OCI-LY1 (cell line): ENCODE measurements at regions not wholly inside any gene's neighbourhood (a gene's known extent, or its start where the extent isn't known, plus 50 kb on each side); places are given as distances from the start of the nearest gene placed in this dataset.

Experiments
- H2AFZ ChIP-seq: fragments of 200-600 bp; sonication (generic), shearing (Covaris generic); 2 replicates; pipeline ENCODE4 v1.6.0; 2014; ENCODE audit warnings: antibody characterized with exemption, mild to moderate bottlenecking, low read length
- H3F3A ChIP-seq: fragments of 200-600 bp; sonication (generic), shearing (Covaris generic); 2 replicates; pipeline ENCODE4 v1.6.0; 2014; ENCODE audit warnings: mild to moderate bottlenecking, antibody characterized with exemption, low read length, moderate library complexity; ENCODE audit not compliant: insufficient read depth
- H3K27ac ChIP-seq: fragments of 200-600 bp; sonication (generic); 2 replicates; pipeline ENCODE4 v1.5.1; 2014; ENCODE audit warnings: low read length, mixed run types, mild to moderate bottlenecking, low read depth; ENCODE audit not compliant: poor library complexity, severe bottlenecking
- H3K27me3 ChIP-seq: fragments of 200-600 bp; sonication (generic); 2 replicates; pipeline ENCODE4 v1.6.0; 2014; ENCODE audit warnings: antibody characterized with exemption, mild to moderate bottlenecking, low read length, moderate library complexity; ENCODE audit not compliant: insufficient read depth
- H3K36me3 ChIP-seq: fragments of 200-600 bp; sonication (generic); 2 replicates; pipeline ENCODE4 v1.6.1; 2014; ENCODE audit warnings: mild to moderate bottlenecking, antibody characterized with exemption, low read length, moderate library complexity, mixed read lengths; ENCODE audit not compliant: insufficient read depth
- H3K4me1 ChIP-seq: fragments of 200-600 bp; sonication (generic); 2 replicates; pipeline ENCODE4 v1.5.1; 2014; ENCODE audit warnings: mild to moderate bottlenecking, low read length, moderate library complexity; ENCODE audit not compliant: insufficient read depth, severe bottlenecking
- H3K4me2 ChIP-seq: fragments of 200-600 bp; sonication (generic), shearing (Covaris generic); 2 replicates; pipeline ENCODE4 v1.6.1; 2014; ENCODE audit warnings: low read length
- H3K4me3 ChIP-seq: fragments of 200-600 bp; sonication (generic); 2 replicates; pipeline ENCODE4 v1.5.1; 2014; ENCODE audit warnings: low read length, low read depth, mild to moderate bottlenecking, mixed read lengths; ENCODE audit not compliant: poor library complexity, severe bottlenecking
- H3K79me2 ChIP-seq: fragments of 200-600 bp; shearing (Covaris generic); 2 replicates; pipeline ENCODE4 v1.6.1; 2016; ENCODE audit warnings: mixed run types, low read length, mixed read lengths; ENCODE audit not compliant: insufficient read depth
- H3K9ac ChIP-seq: fragments of 200-600 bp; sonication (generic), shearing (Covaris generic); 2 replicates; pipeline ENCODE4 v1.6.1; 2014; ENCODE audit warnings: mild to moderate bottlenecking, low read length, mixed read lengths
- H3K9me2 ChIP-seq: fragments of 200-600 bp; sonication (generic), shearing (Covaris generic); 2 replicates; pipeline ENCODE4 v1.6.1; 2014; ENCODE audit warnings: low read depth, mild to moderate bottlenecking, low read length, mixed read lengths
- H3K9me3 ChIP-seq: fragments of 200-600 bp; shearing (Covaris generic); 2 replicates; pipeline ENCODE4 v1.6.1; 2014; ENCODE audit warnings: low read length, mixed read lengths
- H4K20me1 ChIP-seq: fragments of 200-600 bp; sonication (generic), shearing (Covaris generic); 2 replicates; pipeline ENCODE4 v1.6.0; 2016; ENCODE audit warnings: mild to moderate bottlenecking, low read length; ENCODE audit not compliant: insufficient read depth
- CTCF ChIP-seq: fragments of 200-600 bp; sonication (generic), shearing (Covaris generic); IDR thresholded peaks from 2 replicates; pipeline ENCODE4 v1.5.1; 2017; ENCODE audit warnings: mild to moderate bottlenecking, antibody characterized with exemption, low read length, moderate library complexity, mixed read lengths
- EZH2 ChIP-seq: fragments of 200-600 bp; sonication (generic), shearing (Covaris generic); IDR thresholded peaks from 2 replicates; pipeline ENCODE4 v1.8.0; 2017; ENCODE audit warnings: borderline replicate concordance, mixed run types, mild to moderate bottlenecking, antibody characterized with exemption, low read length, moderate library complexity, mixed read lengths

- H2AFZ ChIP-seq: no peak overlapping the region
- H3K27me3 ChIP-seq: peaks cover 11% of the 10 kb centered on the region; the same call in 1 of the 2 replicates
- no peaks in the 10 kb centered on the region for H4K20me1 ChIP-seq
- no peaks in the 10 kb centered on the region for H3K36me3 ChIP-seq
- H3K9ac ChIP-seq: no peak overlapping the region
- no peak overlapping the region for H3K4me3 ChIP-seq
- H3K4me1 ChIP-seq: no peaks in the 10 kb centered on the region
- H3K27ac ChIP-seq: no peak overlapping the region
- H3K9me3 ChIP-seq: peaks cover 4% of the 10 kb centered on the region; the same call in 1 of the 2 replicates
- no peak for TF ChIP-seq CTCF
- TF ChIP-seq EZH2: no peak
- H3K4me2 ChIP-seq: no peak overlapping the region
- no peaks in the 10 kb centered on the region for H3K79me2 ChIP-seq
- H3F3A ChIP-seq: no peaks in the 10 kb centered on the region
- H3K9me2 ChIP-seq: no peaks in the 10 kb centered on the region
Observed at GRCh38 chr7:98464558-98464940, 63.7 kb upstream of the BAIAP2L1 start.

GRCh38 chr7:98463837-98464557 is 63.1 kb upstream of the BAIAP2L1 start:
- H3K79me2 ChIP-seq: no peaks in the 10 kb centered on the region
- H3K36me3 ChIP-seq: no peaks in the 10 kb centered on the region

GRCh38 chr7:98462911-98463633 is 62.2 kb upstream of the BAIAP2L1 start:
- TF ChIP-seq CTCF: no peak
- TF ChIP-seq EZH2: no peak
- no peak overlapping the region for H3K4me2 ChIP-seq
- H3K4me1 ChIP-seq: no peaks in the 10 kb centered on the region
- H3K27me3 ChIP-seq: peaks cover 11% of the 10 kb centered on the region; the same call in 1 of the 2 replicates
- H3K27ac ChIP-seq: no peak overlapping the region
- no peak overlapping the region for H3K9ac ChIP-seq
- no peaks in the 10 kb centered on the region for H4K20me1 ChIP-seq
- no peak overlapping the region for H2AFZ ChIP-seq
- no peaks in the 10 kb centered on the region; the same call in 1 of the 2 replicates for H3K36me3 ChIP-seq
- H3K9me2 ChIP-seq: no peaks in the 10 kb centered on the region
- H3K9me3 ChIP-seq: no peaks in the 10 kb centered on the region
- no peaks in the 10 kb centered on the region for H3K79me2 ChIP-seq
- H3F3A ChIP-seq: no peaks in the 10 kb centered on the region
- no peak overlapping the region for H3K4me3 ChIP-seq

More at GRCh38 chr7:98463837-98464557, 63.1 kb upstream of the BAIAP2L1 start:
- H3K4me1 ChIP-seq: no peaks in the 10 kb centered on the region
- no peaks in the 10 kb centered on the region for H3K9me2 ChIP-seq
- H3F3A ChIP-seq: no peaks in the 10 kb centered on the region
- H3K27me3 ChIP-seq: peaks cover 11% of the 10 kb centered on the region; the same call in 1 of the 2 replicates
- TF ChIP-seq EZH2: no peak
- no peak for TF ChIP-seq CTCF
- no peaks in the 10 kb centered on the region for H4K20me1 ChIP-seq
- no peak overlapping the region for H3K4me3 ChIP-seq
- H3K9ac ChIP-seq: no peak overlapping the region
- no peak overlapping the region for H3K27ac ChIP-seq
- no peak overlapping the region for H2AFZ ChIP-seq
- H3K9me3 ChIP-seq: no peaks in the 10 kb centered on the region
- no peak overlapping the region for H3K4me2 ChIP-seq
